Retina (tissue), 1 donor: ENCODE measurements at regions not wholly inside any gene's neighbourhood (a gene's known extent, or its start where the extent isn't known, plus 50 kb on each side); places are given as distances from the start of the nearest gene placed in this dataset.
A peak's percentile ranks its signal among the peaks of the same experiment; 100 is the strongest.
"Not testable (repeated sequence)": the region's sequence is repeated elsewhere in the genome, so short reads cannot be mapped to it uniquely, and the experiment has no call there.

Source experiments
- DNase-seq: peaks from one replicate; pipeline ENCODE4 v3.0.0-alpha.2; 2016

DNA sequence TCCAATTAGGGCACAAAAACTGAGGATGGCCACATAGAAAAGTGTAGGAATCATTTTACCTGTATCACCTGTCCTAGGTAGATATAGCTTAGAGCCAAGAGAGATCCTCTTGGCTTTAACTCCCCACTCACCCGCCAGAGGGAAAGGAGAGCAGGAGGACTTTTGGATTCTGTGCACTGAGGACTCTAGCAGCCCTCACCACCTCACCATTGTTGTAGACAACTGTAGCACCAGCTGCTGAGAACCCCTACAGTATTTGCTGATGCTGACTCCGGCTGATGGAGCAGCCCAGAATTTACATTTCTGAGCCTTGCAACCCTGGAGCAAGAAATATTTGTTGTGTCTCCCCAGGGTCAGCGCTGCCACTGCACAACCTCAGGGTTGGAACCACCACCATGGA lies 2044.4 kb downstream of the OLFM4 start:
- no peak for DNase-seq

DNA sequence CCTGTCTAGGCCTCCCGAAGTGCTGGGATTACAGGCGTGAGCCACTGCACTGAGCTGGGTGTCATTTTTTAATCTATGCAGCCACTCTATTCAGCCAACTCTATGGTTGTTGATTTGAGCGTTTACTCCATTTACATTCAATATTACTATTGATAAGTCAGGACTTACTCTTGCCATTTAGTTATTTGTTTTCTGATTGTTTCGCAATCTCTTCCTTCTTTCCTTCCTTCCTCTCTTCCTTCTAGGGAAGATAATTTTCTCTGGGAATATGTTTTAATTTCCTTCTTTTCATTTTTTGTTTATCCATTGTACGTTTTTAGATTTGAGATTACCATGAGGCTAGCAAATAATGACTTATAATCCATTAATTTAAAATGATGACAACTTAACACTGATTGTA lies 2056.0 kb downstream of the OLFM4 start:
- no peak for DNase-seq

DNA sequence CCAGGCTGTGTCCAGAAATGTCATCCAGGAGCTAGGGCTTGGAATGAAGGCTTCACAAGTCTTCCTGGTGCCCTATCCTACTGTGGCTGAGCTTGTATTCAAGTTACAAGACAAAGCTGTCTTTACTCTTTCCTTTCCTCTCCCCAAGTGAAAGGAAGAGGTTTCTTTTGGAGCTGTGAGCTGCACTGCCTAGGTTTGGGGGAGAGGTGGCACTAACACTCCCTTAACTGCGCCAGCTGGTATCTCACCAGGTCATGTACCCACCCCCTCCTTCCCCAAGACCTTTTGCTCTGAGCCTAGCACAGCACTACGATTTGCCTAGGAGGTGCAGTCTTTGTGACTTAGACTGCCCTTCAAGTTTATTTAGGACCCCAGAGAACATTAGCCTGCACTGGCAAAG lies 2053.6 kb upstream of the PRR20A start:
- no peak for DNase-seq

DNA sequence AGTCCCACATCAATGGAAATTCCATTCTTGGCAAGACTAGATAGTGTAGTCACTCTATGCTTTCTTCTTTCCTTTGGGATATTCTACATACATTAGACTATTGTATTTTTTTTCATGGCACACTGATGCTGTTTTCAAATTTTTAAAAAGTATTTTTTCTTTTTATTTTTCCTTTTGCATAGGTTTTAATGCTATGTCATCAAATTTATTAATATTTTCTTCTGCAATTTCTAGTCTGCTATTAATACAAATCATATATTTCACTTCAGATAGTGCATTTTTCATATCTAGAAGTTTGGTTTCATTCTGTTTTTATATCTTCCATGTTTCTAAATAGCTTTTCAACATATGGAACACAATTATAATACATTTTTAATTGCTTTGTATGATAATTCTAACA lies 2050.1 kb upstream of the PRR20A start:
- DNase-seq = no peak

DNA sequence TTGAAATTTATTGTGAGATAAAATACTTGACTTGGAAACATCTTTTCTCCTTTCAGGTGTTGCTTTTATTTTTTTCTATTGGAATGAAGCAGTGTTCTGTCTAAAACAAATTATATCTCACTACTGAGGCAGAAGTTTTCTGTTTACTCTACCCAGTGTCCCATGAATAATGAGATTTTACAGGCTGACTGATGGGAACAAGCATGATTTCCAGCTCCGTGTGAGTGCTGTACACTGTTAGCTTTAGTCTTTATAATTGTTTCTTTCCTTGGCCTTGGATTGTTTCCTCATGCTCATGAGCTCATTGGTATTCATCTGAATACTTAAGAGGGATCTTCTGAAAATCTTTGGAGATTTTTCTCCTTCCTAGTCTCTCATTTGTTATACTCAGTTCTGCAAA lies 2049.5 kb upstream of the PRR20A start:
- DNase-seq = peak; percentile 25

DNA sequence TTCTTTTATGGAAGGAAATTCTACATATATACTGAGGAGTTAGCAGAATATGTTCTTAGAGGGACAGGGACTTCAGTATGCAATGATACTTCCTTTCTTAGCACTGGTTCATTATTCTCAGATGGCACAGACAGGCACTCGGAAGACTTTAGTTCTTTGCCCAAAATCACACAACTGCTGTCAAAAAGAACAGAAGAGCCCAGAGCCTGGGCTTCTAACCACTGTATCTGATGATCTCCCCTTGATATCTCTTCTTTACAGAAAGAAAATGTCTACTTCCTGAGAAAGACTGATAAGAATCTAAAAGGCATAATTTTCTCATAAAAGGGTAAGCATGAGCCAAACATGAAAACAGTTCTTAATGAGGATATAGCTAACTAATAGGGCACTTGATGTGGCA lies 2034.2 kb upstream of the PRR20A start:
- no peak for DNase-seq

DNA sequence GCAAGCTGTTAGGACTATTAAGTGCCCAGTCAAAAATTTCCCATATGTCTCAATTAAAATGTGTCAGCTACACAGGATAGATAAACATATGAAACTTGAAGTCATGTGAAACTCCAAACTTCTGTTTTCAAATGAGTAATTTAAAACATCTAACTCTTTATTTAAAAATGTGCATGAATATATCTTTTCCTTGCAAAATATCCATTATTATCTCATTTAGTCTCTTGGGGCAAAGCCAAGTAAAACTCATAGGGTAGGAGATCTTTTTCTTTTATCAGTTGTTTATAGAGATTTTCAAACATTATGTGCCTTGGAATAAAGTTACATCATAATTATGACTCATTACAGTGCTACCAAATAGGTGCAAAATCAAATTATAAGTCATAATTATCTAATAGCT lies 2020.1 kb upstream of the PRR20A start:
- no peak for DNase-seq

DNA sequence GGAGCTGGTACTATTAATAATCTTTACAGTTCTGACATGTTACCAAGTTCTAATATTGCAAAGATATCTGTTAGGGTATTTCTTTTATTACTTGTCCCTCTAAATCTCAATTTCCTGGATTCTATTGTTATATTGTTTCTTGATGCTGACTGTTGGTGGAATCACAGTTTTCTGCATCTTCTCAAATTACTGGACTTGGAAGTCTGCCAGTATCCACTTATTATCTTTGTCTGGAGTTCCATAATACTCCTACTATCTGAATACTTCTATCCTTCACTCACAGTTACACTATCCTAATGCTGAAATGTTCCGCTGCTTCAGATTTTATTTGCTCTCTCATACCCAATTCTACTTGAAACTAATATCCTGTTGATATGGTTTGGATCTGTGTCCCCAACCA lies 1985.7 kb upstream of the PRR20A start:
- no peak for DNase-seq

DNA sequence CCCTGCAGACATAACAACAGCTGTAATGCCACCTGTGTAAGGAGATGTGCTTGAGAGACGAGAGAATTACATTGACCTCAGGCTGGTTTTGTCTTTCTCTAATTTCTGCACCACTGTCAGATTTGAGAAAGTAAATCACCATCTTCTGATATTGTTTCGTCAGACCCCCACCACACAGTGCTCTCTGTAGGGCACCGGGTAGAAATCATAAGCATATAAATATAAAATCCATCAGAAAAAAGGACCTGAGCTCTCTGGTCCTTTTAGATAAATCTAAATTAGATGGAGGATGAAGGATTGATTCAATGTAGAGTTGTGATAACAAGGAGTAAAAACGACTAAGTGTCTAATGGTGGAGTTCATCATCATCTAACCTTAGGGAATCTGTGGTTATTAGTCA lies 1981.0 kb upstream of the PRR20A start:
- no peak for DNase-seq

DNA sequence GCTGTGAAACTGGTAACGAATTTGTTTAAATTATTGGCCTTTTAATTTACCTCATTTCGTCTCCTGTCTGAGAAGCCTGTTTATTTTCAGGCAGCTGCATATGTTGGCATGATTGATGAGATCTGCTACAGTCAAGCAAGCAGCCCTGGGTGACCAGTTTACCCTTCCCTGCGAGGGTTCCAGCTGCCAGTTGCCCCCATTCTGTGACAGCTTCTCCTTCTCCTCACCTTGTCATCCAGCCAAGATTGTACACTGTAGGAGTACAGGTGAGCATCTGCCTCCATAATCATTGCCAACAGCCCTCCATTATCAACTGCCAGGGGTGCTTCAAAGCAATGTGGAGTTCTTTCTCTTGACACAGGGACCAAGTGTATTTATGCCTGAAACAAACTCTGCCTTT lies 1979.9 kb upstream of the PRR20A start:
- no peak for DNase-seq

DNA sequence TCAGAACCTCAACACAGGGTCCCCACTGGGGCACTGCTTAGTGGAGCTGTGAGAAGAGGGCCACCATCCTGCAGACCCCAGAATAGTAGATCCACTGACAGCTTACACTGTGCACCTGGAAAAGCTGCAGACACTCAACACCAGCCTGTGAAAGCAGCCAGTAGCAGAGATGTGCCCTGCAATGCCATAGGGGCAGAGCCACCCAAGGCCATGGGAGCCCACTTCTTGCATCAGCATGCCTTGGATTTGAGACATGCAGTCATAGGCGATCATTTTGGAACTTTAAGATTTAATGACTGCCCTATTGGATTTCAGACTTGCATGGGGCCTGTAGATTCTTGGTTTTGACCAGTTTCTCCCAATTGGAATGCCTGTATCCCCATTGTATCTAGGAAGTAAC lies 1962.1 kb upstream of the PRR20A start:
- not testable (repeated sequence) for DNase-seq

DNA sequence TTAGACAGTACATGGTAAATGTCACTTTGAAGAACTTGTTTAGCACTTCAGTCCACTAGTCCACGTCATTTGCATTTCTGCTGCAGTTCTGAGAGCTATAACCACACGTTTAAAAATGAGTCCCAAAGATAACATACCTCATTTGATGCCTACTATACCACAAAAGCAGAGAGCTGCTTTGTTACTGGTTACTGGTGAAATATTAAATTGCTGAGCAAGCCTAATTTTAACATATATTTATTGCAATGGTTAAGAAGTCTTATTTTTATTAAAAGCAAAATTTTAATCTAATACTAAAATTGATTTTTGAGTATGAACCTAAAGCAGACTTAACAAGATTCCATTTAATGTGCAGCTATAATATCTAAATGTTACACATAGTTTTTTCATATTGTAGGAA lies 1949.7 kb upstream of the PRR20A start:
- DNase-seq = no peak

DNA sequence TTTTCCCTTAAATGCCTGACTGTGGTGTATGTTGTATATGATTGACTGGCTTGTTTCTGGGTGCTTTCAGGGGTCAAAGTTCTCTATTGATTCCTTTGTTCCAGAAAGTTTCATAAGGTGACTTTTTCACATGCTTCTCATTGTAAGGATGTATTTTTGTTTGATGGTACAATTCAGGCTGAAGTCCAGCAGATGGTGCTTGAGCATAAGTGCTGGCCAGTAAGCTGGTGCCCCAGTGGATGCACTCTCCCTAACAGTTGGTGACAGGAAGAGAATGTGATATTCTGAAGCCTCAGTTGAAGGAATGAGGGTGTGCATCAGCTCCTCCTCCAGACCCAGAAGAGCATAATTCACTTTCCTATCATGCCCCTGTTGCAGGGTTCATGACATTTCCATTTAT lies 1941.6 kb upstream of the PRR20A start:
- peak; percentile 25 for DNase-seq

DNA sequence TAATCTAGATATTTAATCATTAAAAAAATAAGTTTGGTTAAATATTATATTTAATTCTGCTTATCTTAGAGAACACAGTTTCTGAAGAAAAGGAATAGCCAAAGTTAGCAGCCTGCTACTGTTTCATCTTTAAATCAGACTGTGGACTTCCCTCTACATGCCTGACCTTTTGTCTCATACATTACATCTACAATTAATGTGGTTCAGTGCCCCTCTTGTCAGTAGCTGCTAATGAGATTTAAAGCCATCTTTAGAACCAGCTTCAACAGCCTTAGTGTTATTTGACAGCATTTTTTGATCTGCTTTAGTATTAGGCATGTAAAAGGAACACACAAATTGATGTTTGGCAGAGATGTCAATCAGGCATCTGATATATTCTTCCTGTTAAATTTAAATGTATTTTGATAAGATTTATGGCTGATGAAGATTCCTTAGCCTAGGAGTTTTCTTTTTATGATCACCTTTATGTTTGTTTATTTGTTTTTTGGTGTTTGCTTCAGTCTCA lies 1925.8 kb upstream of the PRR20A start:
- DNase-seq = peak; percentile 30

DNA sequence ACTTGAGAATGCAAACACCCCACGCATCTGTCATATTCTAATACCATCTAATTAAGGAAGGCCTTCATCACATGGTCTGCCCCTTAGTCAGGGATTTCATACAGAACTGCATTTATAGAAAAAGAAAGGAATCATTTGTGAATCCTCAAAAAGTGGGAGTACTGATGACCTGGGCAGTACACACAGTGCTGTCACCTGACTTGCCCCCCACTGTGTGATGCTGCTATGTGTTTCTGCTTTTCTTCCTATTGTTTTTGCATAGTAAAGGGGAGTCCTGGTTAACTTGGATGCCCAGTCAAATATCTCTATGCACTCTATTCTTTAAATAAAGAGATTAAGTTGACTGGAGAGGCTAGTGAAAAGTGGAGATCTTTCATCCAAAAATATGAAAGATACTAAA lies 1921.2 kb upstream of the PRR20A start:
- no peak for DNase-seq

DNA sequence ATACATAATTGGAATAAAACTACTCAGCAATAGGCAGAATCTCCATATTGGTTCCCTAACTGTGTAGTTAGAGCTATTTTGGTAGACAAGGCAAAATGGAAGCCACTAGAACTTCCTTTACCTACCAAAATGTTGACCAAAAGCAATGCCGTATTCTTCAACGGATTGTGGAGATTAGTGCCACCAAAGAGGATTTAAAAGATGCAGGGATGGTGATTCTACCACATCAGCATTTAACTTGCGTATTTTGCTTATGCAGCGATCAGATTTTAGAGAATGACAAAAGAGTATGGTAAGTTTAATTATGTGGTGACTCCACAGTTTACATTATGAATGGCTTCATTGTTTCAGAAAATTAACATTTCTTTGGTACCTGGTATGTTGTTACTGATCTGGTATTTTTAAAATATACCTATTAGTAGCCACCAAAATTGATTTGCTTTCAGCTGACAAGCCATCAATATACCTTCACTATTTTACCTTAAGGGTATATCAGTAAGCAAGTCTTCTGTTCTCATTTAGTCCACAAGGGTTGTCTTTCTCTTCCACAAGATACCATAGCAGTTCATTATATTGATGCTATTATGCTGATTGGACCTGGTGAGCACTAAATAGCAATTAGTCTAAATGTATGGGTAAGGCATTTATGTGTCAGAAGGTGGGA lies 1910.7 kb upstream of the PRR20A start:
- DNase-seq = no peak

DNA sequence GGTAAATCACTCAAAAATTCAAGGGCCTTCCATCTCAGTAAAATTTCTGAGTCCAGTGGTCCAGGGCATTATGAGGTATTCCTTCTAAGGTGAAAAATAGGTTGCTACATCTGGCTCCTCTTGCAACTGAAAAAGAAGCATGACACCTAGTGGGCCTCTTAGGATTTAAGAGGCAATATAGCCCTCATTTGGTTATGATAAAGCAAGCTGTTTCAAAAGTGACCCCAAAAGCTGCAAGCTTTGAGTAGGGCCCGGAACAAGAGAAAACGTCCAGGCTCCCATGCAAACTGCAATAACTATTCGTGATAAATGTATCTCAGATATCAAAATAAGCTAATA lies 1910.2 kb upstream of the PRR20A start:
- no peak for DNase-seq

DNA sequence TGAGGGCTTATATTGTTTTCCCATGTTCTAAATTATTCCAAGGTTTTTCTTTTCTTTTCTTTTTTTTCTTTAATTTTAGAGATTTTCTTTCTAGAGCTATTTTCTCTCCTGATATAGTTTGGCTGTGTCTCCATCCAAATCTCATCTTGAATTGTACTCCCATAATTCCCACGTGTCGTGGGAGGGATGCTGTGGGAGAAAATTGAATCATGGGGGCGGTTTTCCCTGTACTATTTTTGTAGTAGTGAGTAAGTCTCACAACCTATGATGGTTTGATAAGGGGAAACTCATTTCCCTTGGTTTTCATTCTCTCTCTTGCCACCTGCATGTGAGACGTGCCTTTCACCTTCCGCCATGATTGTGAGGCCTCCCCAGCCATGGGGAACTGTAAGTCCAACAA lies 1906.4 kb upstream of the PRR20A start:
- DNase-seq = no peak

DNA sequence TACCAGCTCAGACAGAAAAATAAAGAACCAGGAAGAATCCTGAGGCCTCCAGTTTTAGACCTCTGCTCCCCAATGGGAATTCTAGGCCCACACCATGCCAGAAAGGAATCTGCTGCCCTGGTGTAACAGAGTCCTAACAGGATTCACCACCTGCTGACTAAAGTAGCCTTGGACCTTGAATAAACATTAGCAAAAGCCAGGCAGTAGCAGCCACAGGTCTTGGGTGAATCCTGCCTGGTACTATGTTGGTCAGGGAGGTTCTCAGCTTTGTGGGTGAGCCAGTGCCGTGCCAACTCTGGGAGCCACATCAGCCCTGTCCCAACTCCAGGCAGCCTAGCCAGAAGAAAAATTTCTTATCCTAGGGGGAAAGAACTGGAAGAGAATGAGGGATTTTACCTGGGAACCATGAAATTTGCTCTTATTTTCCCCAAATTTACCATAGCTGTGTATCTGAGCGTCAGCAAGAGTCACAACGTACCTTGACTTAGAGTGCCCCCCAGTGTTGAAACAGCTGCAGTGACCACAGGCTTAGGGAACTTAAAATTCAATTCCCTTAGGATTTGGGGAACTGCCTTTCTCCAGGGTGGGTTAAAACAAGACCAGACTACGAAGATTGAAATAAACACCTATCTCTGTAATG lies 1895.6 kb upstream of the PRR20A start:
- DNase-seq = no peak

DNA sequence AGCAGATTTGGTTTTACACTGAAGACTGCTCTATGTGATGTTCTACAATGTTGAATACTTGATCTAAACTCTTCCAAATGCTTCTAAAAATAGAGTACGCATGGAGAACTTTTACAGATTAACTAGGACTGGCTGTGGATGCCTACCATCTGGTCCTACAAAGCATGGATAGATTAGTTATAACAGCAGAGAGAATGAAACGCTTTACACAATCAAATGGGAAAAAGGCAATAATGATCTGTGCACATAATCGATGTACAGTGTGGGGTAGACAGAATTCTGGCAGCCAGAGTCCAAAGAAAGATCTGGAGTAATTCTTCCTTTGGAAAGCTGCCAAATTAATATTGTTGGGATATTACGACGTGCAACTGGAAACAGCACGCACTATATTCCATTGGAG lies 1885.5 kb upstream of the PRR20A start:
- DNase-seq = no peak

DNA sequence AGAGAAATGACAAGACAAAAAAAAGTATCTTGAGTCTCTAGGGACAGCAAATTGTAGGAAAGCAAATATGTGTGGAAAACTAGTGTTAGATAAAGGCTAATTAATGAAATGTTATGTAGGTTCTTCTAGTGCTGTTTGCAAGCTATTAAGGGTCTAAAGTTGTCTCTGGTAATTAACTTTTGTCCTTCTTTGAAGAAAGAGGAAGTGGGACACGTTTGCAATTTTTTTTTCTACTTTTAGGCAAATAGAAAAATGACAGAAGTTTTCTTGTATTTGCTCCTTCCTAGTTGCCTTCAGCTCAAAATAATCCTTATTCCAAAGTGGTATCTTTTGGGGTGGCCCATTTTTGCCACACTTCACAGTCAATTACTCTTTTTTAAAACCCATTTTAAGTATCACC lies 1877.7 kb upstream of the PRR20A start:
- no peak for DNase-seq

DNA sequence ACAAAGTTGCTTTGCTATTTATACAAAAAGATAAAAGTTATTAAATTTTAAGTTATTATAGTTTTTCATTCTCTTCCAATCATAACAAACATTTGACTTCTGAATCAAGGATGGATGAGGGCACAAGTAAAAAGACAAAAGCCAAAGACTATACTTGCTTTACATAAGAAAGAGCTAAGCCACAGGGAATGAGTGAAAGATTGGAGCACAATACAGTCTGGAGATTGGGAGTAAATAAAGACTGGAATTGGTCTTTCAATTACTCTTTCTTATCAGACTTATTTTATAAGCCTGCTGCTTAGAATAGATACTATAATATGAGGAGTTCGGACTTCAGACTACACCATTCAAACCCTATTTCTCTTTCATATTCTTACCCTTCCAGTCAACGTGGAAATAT lies 1874.1 kb upstream of the PRR20A start:
- DNase-seq = no peak

DNA sequence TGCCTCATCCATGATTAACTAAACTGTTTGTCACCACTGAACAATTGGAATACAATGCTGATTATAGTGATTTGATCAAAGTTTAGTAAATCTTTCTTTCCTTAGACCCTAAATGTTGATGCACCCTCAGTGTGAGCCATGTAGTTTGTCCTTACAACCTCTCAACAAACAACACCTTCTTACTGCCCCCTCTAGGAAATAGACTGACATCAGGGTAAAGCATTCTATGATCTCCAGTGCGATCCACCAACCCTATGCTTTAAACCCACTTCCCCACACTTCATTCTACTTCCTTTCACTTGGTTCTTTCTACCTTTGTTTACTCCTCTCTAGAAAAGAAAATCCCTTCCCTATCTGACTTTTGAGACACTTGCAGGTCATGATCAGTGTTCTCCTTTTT lies 1842.5 kb upstream of the PRR20A start:
- no peak for DNase-seq

DNA sequence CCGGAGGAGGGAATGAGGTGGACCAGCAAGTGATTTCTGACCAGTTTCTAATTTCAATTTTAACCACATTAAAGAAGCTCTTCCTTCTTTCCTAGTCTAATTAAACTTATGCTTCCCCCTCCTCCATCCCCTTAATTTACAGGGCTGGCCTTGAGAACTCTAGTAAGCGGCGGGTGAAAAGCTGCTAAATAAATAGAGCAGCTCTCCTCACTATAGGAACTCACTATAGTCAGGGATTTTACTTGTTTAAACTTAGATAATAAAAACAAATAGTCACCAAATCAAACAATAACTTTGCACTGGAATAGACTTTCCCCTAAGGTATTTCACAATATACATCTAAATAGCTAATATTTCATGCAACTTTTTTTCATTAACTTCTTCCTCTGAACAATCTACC lies 1838.2 kb upstream of the PRR20A start:
- no peak for DNase-seq

DNA sequence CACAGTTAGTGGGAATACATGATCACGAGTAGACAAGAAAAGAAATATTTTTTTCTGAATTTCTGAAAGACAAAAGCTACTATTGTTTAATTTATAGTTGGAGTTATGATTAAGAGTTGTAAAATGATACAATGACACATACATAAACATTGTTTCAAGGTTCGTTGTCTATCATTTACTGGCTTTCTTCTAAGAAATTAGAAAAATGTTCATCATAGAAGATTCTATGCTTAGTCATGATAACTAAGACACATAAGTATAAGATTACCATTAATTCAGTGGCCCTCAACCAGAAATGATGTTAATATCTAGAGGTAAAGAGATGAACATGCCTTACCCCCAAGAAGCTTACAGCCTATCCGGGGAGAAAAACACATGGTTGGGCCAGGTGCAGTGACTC lies 1832.8 kb upstream of the PRR20A start:
- DNase-seq = no peak
